Loucy (cell line): ENCODE measurements at regions not wholly inside any gene's neighbourhood (a gene's known extent, or its start where the extent isn't known, plus 50 kb on each side); places are given as distances from the start of the nearest gene placed in this dataset.
"Not testable (repeated sequence)": the region's sequence is repeated elsewhere in the genome, so short reads cannot be mapped to it uniquely, and the experiment has no call there.

ENCODE experiments used
- H2AFZ ChIP-seq: fragments of 200-600 bp; sonication (generic); 2 replicates; pipeline ENCODE4 v1.6.0; 2016; ENCODE audit warnings: antibody characterized with exemption, mild to moderate bottlenecking, low read length, moderate library complexity
- H3F3A ChIP-seq: fragments of 200-600 bp; 2 replicates; pipeline ENCODE4 v1.6.0; 2016; ENCODE audit warnings: antibody characterized with exemption, low read depth, mild to moderate bottlenecking
- H3K27me3 ChIP-seq: fragments of 200-600 bp; sonication (generic); 2 replicates; pipeline ENCODE4 v1.6.1; 2014; ENCODE audit warnings: low read length, mild to moderate bottlenecking; ENCODE audit not compliant: insufficient read depth, poor library complexity, severe bottlenecking
- H3K36me3 ChIP-seq: fragments of 200-600 bp; sonication (generic); 2 replicates; pipeline ENCODE4 v1.6.1; 2016; ENCODE audit warnings: low read length; ENCODE audit not compliant: insufficient read depth
- H3K4me1 ChIP-seq: fragments of 200-600 bp; sonication (generic); 2 replicates; pipeline ENCODE4 v1.5.1; 2014; ENCODE audit warnings: low read length, mild to moderate bottlenecking; ENCODE audit not compliant: insufficient read depth, poor library complexity, severe bottlenecking
- H3K4me2 ChIP-seq: fragments of 200-600 bp; sonication (generic); 2 replicates; pipeline ENCODE4 v1.6.0; 2014; ENCODE audit warnings: antibody characterized with exemption, low read length, low read depth, mild to moderate bottlenecking; ENCODE audit not compliant: poor library complexity, severe bottlenecking
- H3K4me3 ChIP-seq: fragments of 200-600 bp; sonication (generic); 2 replicates; pipeline ENCODE4 v1.5.1; 2014; ENCODE audit warnings: low read length, mild to moderate bottlenecking, mixed read lengths; ENCODE audit not compliant: poor library complexity, severe bottlenecking
- H3K79me2 ChIP-seq: fragments of 200-600 bp; sonication (generic); 2 replicates; pipeline ENCODE4 v1.6.1; 2014; ENCODE audit warnings: low read length; ENCODE audit not compliant: insufficient read depth
- H3K9ac ChIP-seq: fragments of 200-600 bp; sonication (generic); 2 replicates; pipeline ENCODE4 v1.6.0; 2014; ENCODE audit warnings: mild to moderate bottlenecking, low read depth, low read length, moderate library complexity; ENCODE audit not compliant: poor library complexity, severe bottlenecking
- H3K9me2 ChIP-seq: fragments of 200-600 bp; sonication (generic); replicated peaks from 2 replicates; pipeline ENCODE4 v1.6.1; 2016; ENCODE audit warnings: low read depth, low read length, mixed read lengths
- H3K9me3 ChIP-seq: fragments of 200-600 bp; sonication (generic); 2 replicates; pipeline ENCODE4 v1.6.1; 2014; ENCODE audit warnings: mild to moderate bottlenecking, antibody characterized with exemption, low read length, low read depth; ENCODE audit not compliant: insufficient read depth
- H4K20me1 ChIP-seq: fragments of 200-600 bp; sonication (generic); 2 replicates; pipeline ENCODE4 v1.6.0; 2014; ENCODE audit warnings: antibody characterized with exemption, low read length, mild to moderate bottlenecking; ENCODE audit not compliant: insufficient read depth, poor library complexity, severe bottlenecking
- CTCF ChIP-seq: fragments of 200-600 bp; sonication (generic); conservative IDR thresholded peaks from 2 replicates; pipeline ENCODE4 v1.5.1; 2014; ENCODE audit warnings: mild to moderate bottlenecking, antibody characterized with exemption, low read length
- EZH2phosphoT487 ChIP-seq: fragments of 200-600 bp; IDR thresholded peaks from 2 replicates; pipeline ENCODE4 v1.6.1; 2018; ENCODE audit warnings: antibody characterized with exemption, mild to moderate bottlenecking, moderate library complexity, borderline replicate concordance

GRCh38 chr1:114034567-114035303 is 55.5 kb downstream of the OLFML3 start:
- H3K9me2 ChIP-seq, result no peaks in the 10 kb centered on the region
- no peak overlapping the region for H3K4me2 ChIP-seq
- no peak overlapping the region for H3K4me3 ChIP-seq
- no peak for TF ChIP-seq EZH2phosphoT487
- TF ChIP-seq CTCF, result no peak
- H3K27me3 ChIP-seq, result no peaks in the 10 kb centered on the region
- no peaks in the 10 kb centered on the region for H3K4me1 ChIP-seq
- no peaks in the 10 kb centered on the region for H4K20me1 ChIP-seq
- no peaks in the 10 kb centered on the region for H3K9me3 ChIP-seq
- no peaks in the 10 kb centered on the region for H3K36me3 ChIP-seq
- H3K79me2 ChIP-seq, result no peaks in the 10 kb centered on the region
- H2AFZ ChIP-seq, result no peak overlapping the region
- H3F3A ChIP-seq, result no peaks in the 10 kb centered on the region
- H3K9ac ChIP-seq, result no peak overlapping the region

- Histone ChIP-seq H3K9me3 (no peaks in the 10 kb centered on the region), H3K9ac (no peak overlapping the region), H3K36me3 (no peaks in the 10 kb centered on the region), H3F3A (no peaks in the 10 kb centered on the region), H4K20me1 (no peaks in the 10 kb centered on the region), H3K4me1 (no peaks in the 10 kb centered on the region), H2AFZ (no peak overlapping the region), H3K9me2 (no peaks in the 10 kb centered on the region), H3K79me2 (no peaks in the 10 kb centered on the region), H3K4me3 (no peak overlapping the region), H3K27me3 (no peaks in the 10 kb centered on the region), H3K4me2 (no peak overlapping the region)
- TF ChIP-seq EZH2phosphoT487 (no peak), CTCF (no peak)
Observed at GRCh38 chr1:114035304-114035700, 56.0 kb downstream of the OLFML3 start.

- not testable (repeated sequence) for H3K9ac ChIP-seq
Observed at GRCh38 chr1:114036841-114037630, 57.8 kb downstream of the OLFML3 start.

More at GRCh38 chr1:114036841-114037630, 57.8 kb downstream of the OLFML3 start:
- H3K9me3 ChIP-seq, H3K9me2 ChIP-seq, H3K4me2 ChIP-seq, H3K36me3 ChIP-seq, H3K4me1 ChIP-seq, H4K20me1 ChIP-seq, H3K79me2 ChIP-seq, H3F3A ChIP-seq, H3K4me3 ChIP-seq, H2AFZ ChIP-seq, H3K27me3 ChIP-seq: not testable (repeated sequence)
